HCT116 (cell line): ENCODE measurements at regions not wholly inside any gene's neighbourhood (a gene's known extent, or its start where the extent isn't known, plus 50 kb on each side); places are given as distances from the start of the nearest gene placed in this dataset.

Experiments
- ATAC-seq: fragments of 200-7000 bp; cut with Tn5 transposase; 2 replicates; pipeline ENCODE4 v1.9.1; 2020; ENCODE audit warnings: mild to moderate bottlenecking, moderate library complexity
- BruUV-seq: library from RNA; stranded (reverse); fragments of 400-500 nt; replicated peaks from 2 replicates; lab custom pipeline; 2021; lab: Mats Ljungman, UMichigan
- CTCF ChIA-PET: fragments of 300-600 bp; sonication (Branson Sonifier 250); formaldehyde crosslinking; loops from one replicate; lab custom pipeline; 2021; ENCODE audit warnings: antibody characterized with exemption; lab: Charles Lee
- POLR2A ChIA-PET: fragments of 300-600, 350-600 bp; sonication (Branson Sonifier 250); formaldehyde crosslinking; loops from one replicate; lab custom pipeline; 2021; ENCODE audit warnings: antibody characterized with exemption; lab: Charles Lee
- RAD21 ChIA-PET, 2 experiments: fragments of 300-600 bp; sonication (Branson Sonifier 250); formaldehyde crosslinking; loops; one replicate each; lab custom pipeline; 2023; ENCODE audit warnings: low total read pairs in 2 of 2; ENCODE audit not compliant: uncharacterized antibody in 2 of 2, unreplicated experiment in 2 of 2, low non-redundant PET in 1 of 2; lab: Charles Lee
- DNase-seq: peaks from one replicate; pipeline ENCODE4 v3.0.0-alpha.2; 2010; ENCODE audit warnings: low read depth, low spot score
- H2AFZ ChIP-seq: fragments of 200-600 bp; shearing (Covaris generic), sonication (generic); 2 replicates; pipeline ENCODE4 v1.6.1; 2017; ENCODE audit warnings: low read depth, mixed run types, mixed read lengths, antibody characterized with exemption, low read length; ENCODE audit not compliant: poor library complexity, severe bottlenecking
- H3K27ac ChIP-seq: 2 replicates; pipeline ENCODE4 v1.5.1; 2012; ENCODE audit warnings: low read depth, low read length
- H3K27me3 ChIP-seq: fragments of 200-600 bp; sonication (generic); 2 replicates; pipeline ENCODE4 v1.6.1; 2016; ENCODE audit warnings: mixed run types, low read length, mixed read lengths; ENCODE audit not compliant: insufficient read depth
- H3K36me3 ChIP-seq, 2 experiments: fragments of 200-500 bp in 1 of 2; fragments of 200-600 bp in 1 of 2; sonication (Bioruptor generic) in 1 of 2; sonication (generic) in 1 of 2; 2 replicates each; pipeline versions ENCODE4 v1.5.1 to v1.6.1; 2014 to 2016; ENCODE audit warnings: low read length in 2 of 2, inconsistent platforms in 1 of 2, mixed read lengths in 1 of 2, mixed run types in 1 of 2; ENCODE audit not compliant: insufficient read depth in 2 of 2, control insufficient read depth in 1 of 2
- H3K4me1 ChIP-seq, 2 experiments: fragments of 200-600 bp in 1 of 2; sonication (generic) in 1 of 2; 2 replicates each; pipeline versions ENCODE4 v1.5.1 to v1.6.1; 2012 to 2017; ENCODE audit warnings: low read length in 2 of 2, inconsistent platforms in 1 of 2, mild to moderate bottlenecking in 1 of 2, mixed read lengths in 1 of 2, mixed run types in 1 of 2, moderate library complexity in 1 of 2; ENCODE audit not compliant: insufficient read depth in 2 of 2, control insufficient read depth in 1 of 2
- H3K4me2 ChIP-seq: fragments of 200-600 bp; sonication (generic); 2 replicates; pipeline ENCODE4 v1.6.1; 2017; ENCODE audit warnings: mixed run types, low read length, mixed read lengths
- H3K4me3 ChIP-seq, 2 experiments: fragments of 200-600 bp in 1 of 2; sonication (generic) in 1 of 2; replicated peaks in 1 of 2; 2 replicates each; pipeline ENCODE4 v1.5.1; 2011 to 2016; ENCODE audit warnings: low read length in 2 of 2, control low read depth in 1 of 2, low read depth in 1 of 2, mild to moderate bottlenecking in 1 of 2, mixed read lengths in 1 of 2, mixed run types in 1 of 2
- H3K79me2 ChIP-seq: fragments of 200-600 bp; sonication (generic); 2 replicates; pipeline ENCODE4 v1.6.1; 2017; ENCODE audit warnings: mild to moderate bottlenecking, mixed run types, low read length, moderate library complexity, mixed read lengths; ENCODE audit not compliant: insufficient read depth
- H3K9ac ChIP-seq: fragments of 200-600 bp; sonication (generic); 2 replicates; pipeline ENCODE4 v1.6.1; 2016; ENCODE audit warnings: low read length, mixed read lengths
- H3K9me2 ChIP-seq: fragments of 200-600 bp; sonication (generic), shearing (Covaris generic); 2 replicates; pipeline ENCODE4 v1.6.1; 2017; ENCODE audit warnings: mixed run types, mild to moderate bottlenecking, moderate library complexity; ENCODE audit not compliant: insufficient read depth
- H3K9me3 ChIP-seq, 2 experiments: fragments of 200-500 bp in 1 of 2; fragments of 200-600 bp in 1 of 2; sonication (Bioruptor generic) in 1 of 2; sonication (generic) in 1 of 2; 2 replicates each; pipeline ENCODE4 v1.6.1; 2014 to 2017; ENCODE audit warnings: low read length in 2 of 2, mixed read lengths in 2 of 2, inconsistent platforms in 1 of 2, low read depth in 1 of 2, mild to moderate bottlenecking in 1 of 2, mixed run types in 1 of 2, moderate library complexity in 1 of 2; ENCODE audit not compliant: control insufficient read depth in 1 of 2, insufficient read depth in 1 of 2
- H4K20me1 ChIP-seq: fragments of 200-600 bp; sonication (generic), shearing (Covaris generic); 2 replicates; pipeline ENCODE4 v1.6.1; 2017; ENCODE audit warnings: mixed run types, mild to moderate bottlenecking, moderate library complexity; ENCODE audit not compliant: insufficient read depth
- ELF1 ChIP-seq: IDR thresholded peaks from 2 replicates; pipeline ENCODE4 v1.6.1; 2012; ENCODE audit warnings: low read depth, borderline replicate concordance
- POLR2A ChIP-seq: IDR thresholded peaks from 2 replicates; pipeline ENCODE4 v1.7.0; 2011; ENCODE audit warnings: borderline replicate concordance; ENCODE audit not compliant: insufficient read depth, insufficient read length; ENCODE audit errors: extremely low read depth
- TCF7L2 ChIP-seq: IDR thresholded peaks from 2 replicates; pipeline ENCODE4 v1.7.0; 2011; ENCODE audit warnings: borderline replicate concordance, inconsistent platforms; ENCODE audit not compliant: insufficient read depth, insufficient read length; ENCODE audit errors: extremely low read depth
- ZBTB33 ChIP-seq: IDR thresholded peaks from 2 replicates; pipeline ENCODE4 v1.6.1; 2011; ENCODE audit warnings: mild to moderate bottlenecking, low read length, moderate library complexity; ENCODE audit not compliant: insufficient replicate concordance; ENCODE audit errors: extremely low read depth
- ZNF274 ChIP-seq: fragments of 200-500 bp; sonication (Bioruptor generic); IDR thresholded peaks from 2 replicates; pipeline ENCODE4 v1.6.1; 2014; ENCODE audit warnings: mild to moderate bottlenecking, low read depth, low read length, inconsistent platforms
- intact Hi-C: fragments of 100-400 bp; cut with micrococcal nuclease; formaldehyde crosslinking; loops from 2 replicates; pipeline ENCODE4 v1.10.0; 2022
- TF ChIP-seq, protein P1 (sequence below), 3 experiments: fragments of 200-600 bp in 1 of 3; sonication (generic) in 1 of 3; IDR thresholded peaks in 2 of 3; conservative IDR thresholded peaks in 1 of 3; 2 replicates each; pipeline ENCODE4 v1.5.1; 2012 to 2017; ENCODE audit warnings: low read depth in 2 of 3, low read length in 2 of 3, antibody characterized with exemption in 1 of 3, borderline replicate concordance in 1 of 3, control low read depth in 1 of 3, mild to moderate bottlenecking in 1 of 3, mixed read lengths in 1 of 3, mixed run types in 1 of 3, moderate library complexity in 1 of 3; ENCODE audit not compliant: insufficient read depth in 1 of 3

- no peak for TF ChIP-seq TCF7L2
Measured at GRCh38 chr3:176167272-176167671, 1030.0 kb downstream of the TBL1XR1 start (continued).

- ATAC-seq (no peak), DNase-seq (no peak)
- Histone ChIP-seq H4K20me1 (no peaks in the 10 kb centered on the region), H3K27me3 (no peaks in the 10 kb centered on the region), H3K4me1 (no peaks in the 10 kb centered on the region), H3K27ac (no peak overlapping the region), H2AFZ (no peak overlapping the region)
- ChIA-PET POLR2A (no interaction called here), RAD21 (no interaction called here)
- intact Hi-C loops: no loop called here
- no TSS peak for BruUV-seq
- TF ChIP-seq ZNF274: no peak
- TF ChIP-seq, protein P1, sequence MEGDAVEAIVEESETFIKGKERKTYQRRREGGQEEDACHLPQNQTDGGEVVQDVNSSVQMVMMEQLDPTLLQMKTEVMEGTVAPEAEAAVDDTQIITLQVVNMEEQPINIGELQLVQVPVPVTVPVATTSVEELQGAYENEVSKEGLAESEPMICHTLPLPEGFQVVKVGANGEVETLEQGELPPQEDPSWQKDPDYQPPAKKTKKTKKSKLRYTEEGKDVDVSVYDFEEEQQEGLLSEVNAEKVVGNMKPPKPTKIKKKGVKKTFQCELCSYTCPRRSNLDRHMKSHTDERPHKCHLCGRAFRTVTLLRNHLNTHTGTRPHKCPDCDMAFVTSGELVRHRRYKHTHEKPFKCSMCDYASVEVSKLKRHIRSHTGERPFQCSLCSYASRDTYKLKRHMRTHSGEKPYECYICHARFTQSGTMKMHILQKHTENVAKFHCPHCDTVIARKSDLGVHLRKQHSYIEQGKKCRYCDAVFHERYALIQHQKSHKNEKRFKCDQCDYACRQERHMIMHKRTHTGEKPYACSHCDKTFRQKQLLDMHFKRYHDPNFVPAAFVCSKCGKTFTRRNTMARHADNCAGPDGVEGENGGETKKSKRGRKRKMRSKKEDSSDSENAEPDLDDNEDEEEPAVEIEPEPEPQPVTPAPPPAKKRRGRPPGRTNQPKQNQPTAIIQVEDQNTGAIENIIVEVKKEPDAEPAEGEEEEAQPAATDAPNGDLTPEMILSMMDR (IDR thresholded peaks at IDR 0.05 in 2 of 3, conservative IDR thresholded peaks at IDR 0.05 in 1 of 3; ENCODE audit: borderline replicate concordance in 1 of 3, insufficient read depth in 1 of 3, low read depth in 2 of 3, low read length in 2 of 3): no peak
- no peak for TF ChIP-seq ELF1
- TF ChIP-seq ZBTB33: no peak
- no peak for TF ChIP-seq POLR2A
- TF ChIP-seq, all 23 proteins: peak for 0
- Histone ChIP-seq H3K79me2 (no peaks in the 10 kb centered on the region), H3K9me2 (no peaks in the 10 kb centered on the region), H3K9me3 (no peaks in the 10 kb centered on the region), H3K36me3 (no peaks in the 10 kb centered on the region), H3K4me3 (no peak overlapping the region), H3K9ac (no peak overlapping the region), H3K4me2 (no peak overlapping the region)
- CTCF ChIA-PET: no interaction called here
Measured at GRCh38 chr3:176160997-176161396, 1036.3 kb downstream of the TBL1XR1 start.
